ENCODE measurements at regions not wholly inside any gene's neighbourhood (a gene's known extent, or its start where the extent isn't known, plus 50 kb on each side); places are given as distances from the start of the nearest gene placed in this dataset.

DNA sequence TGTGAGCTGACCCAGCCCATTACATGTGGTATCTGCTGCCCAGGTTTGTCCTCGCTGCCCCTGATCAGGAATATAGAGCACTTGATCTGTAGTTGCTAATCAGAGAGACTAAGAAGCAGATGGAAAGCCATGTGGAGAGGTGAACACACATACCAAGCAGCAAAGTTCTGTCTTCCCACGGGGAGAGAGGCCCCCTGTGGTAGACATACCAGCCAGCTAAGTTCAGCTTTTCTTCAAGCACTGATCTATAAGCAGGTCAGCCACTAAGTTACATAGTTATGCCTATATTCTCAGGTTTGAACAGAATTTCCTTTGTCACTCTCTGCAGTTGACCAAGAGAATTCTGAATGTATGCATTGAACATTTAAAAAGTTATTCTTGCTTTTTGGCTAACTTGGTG, 76.4 kb downstream of the DDX3Y start:
- TF ChIP-seq CTCF (IDR thresholded peaks at IDR 0.05; ENCODE audit: borderline replicate concordance, extremely low read depth, low read length, poor library complexity, severe bottlenecking) (no peak), EZH2 (IDR thresholded peaks at IDR 0.05; ENCODE audit: borderline replicate concordance, low read depth, low read length, severe bottlenecking) (no peak)
- Histone ChIP-seq H2AFZ (ENCODE audit: low read depth, low read length) (no peak overlapping the region), H3K27me3 (ENCODE audit: insufficient read depth, low read length, poor library complexity) (no peaks in the 10 kb centered on the region), H3K9me3 (ENCODE audit: insufficient read depth, low read length, severe bottlenecking) (no peaks in the 10 kb centered on the region), H3K79me2 (ENCODE audit: insufficient read depth, low read length) (no peaks in the 10 kb centered on the region), H3K36me3 (ENCODE audit: insufficient read depth, low read length) (no peaks in the 10 kb centered on the region), H3K4me1 (ENCODE audit: insufficient read depth, low read length) (no peaks in the 10 kb centered on the region), H3K4me3 (ENCODE audit: low read depth in 1 of 2, low read length in 2 of 2) (no peak overlapping the region), H4K20me1 (ENCODE audit: insufficient read depth, low read length) (no peaks in the 10 kb centered on the region), H3K27ac (ENCODE audit: low read length) (no peak overlapping the region), H3K9ac (ENCODE audit: low read depth, low read length) (no peak overlapping the region), H3K4me2 (ENCODE audit: insufficient read depth, low read length) (no peak overlapping the region)
- no peak for ATAC-seq (ENCODE audit: insufficient read depth, low read depth)
- DNase-seq, result no peak

GRCh38 chrY:12982249-12982829, 77.7 kb downstream of the DDX3Y start:
- peak; percentile 54; the same call in 2 of the 3 replicates for ATAC-seq (ENCODE audit: insufficient read depth, low read depth)
- no peaks in the 10 kb centered on the region for H3K36me3 ChIP-seq (ENCODE audit: insufficient read depth, low read length)

GRCh38 chrY:12984637-12985344, 80.1 kb downstream of the DDX3Y start:
- Histone ChIP-seq H3K9me3 (ENCODE audit: insufficient read depth, low read length, severe bottlenecking) (no peaks in the 10 kb centered on the region), H3K36me3 (ENCODE audit: insufficient read depth, low read length) (no peaks in the 10 kb centered on the region), H3K27me3 (ENCODE audit: insufficient read depth, low read length, poor library complexity) (no peaks in the 10 kb centered on the region), H3K4me2 (ENCODE audit: insufficient read depth, low read length) (no peak overlapping the region), H3K9ac (ENCODE audit: low read depth, low read length) (no peak overlapping the region), H4K20me1 (ENCODE audit: insufficient read depth, low read length) (no peaks in the 10 kb centered on the region), H3K27ac (ENCODE audit: low read length) (no peak overlapping the region), H2AFZ (ENCODE audit: low read depth, low read length) (no peak overlapping the region), H3K4me3 (ENCODE audit: low read depth in 1 of 2, low read length in 2 of 2) (no peak overlapping the region), H3K79me2 (ENCODE audit: insufficient read depth, low read length) (no peaks in the 10 kb centered on the region), H3K4me1 (ENCODE audit: insufficient read depth, low read length) (no peaks in the 10 kb centered on the region)
- TF ChIP-seq CTCF (IDR thresholded peaks at IDR 0.05; ENCODE audit: borderline replicate concordance, extremely low read depth, low read length, poor library complexity, severe bottlenecking), result no peak
- TF ChIP-seq EZH2 (IDR thresholded peaks at IDR 0.05; ENCODE audit: borderline replicate concordance, low read depth, low read length, severe bottlenecking), result no peak
- ATAC-seq (ENCODE audit: insufficient read depth, low read depth) (no peak), DNase-seq (no peak)

More at GRCh38 chrY:12982249-12982829, 77.7 kb downstream of the DDX3Y start:
- Histone ChIP-seq H3K9ac (ENCODE audit: low read depth, low read length) (no peak overlapping the region), H3K27ac (ENCODE audit: low read length) (no peak overlapping the region), H3K4me1 (ENCODE audit: insufficient read depth, low read length) (no peaks in the 10 kb centered on the region), H3K9me3 (ENCODE audit: insufficient read depth, low read length, severe bottlenecking) (no peaks in the 10 kb centered on the region), H3K4me3 (ENCODE audit: low read depth in 1 of 2, low read length in 2 of 2) (no peak overlapping the region), H3K4me2 (ENCODE audit: insufficient read depth, low read length) (no peak overlapping the region), H4K20me1 (ENCODE audit: insufficient read depth, low read length) (no peaks in the 10 kb centered on the region), H2AFZ (ENCODE audit: low read depth, low read length) (no peak overlapping the region), H3K79me2 (ENCODE audit: insufficient read depth, low read length) (no peaks in the 10 kb centered on the region), H3K27me3 (ENCODE audit: insufficient read depth, low read length, poor library complexity) (no peaks in the 10 kb centered on the region)
- DNase-seq, result no peak
- TF ChIP-seq CTCF (IDR thresholded peaks at IDR 0.05; ENCODE audit: borderline replicate concordance, extremely low read depth, low read length, poor library complexity, severe bottlenecking) (no peak), EZH2 (IDR thresholded peaks at IDR 0.05; ENCODE audit: borderline replicate concordance, low read depth, low read length, severe bottlenecking) (no peak)

All from DND-41 (cell line).